NCI-H1105 treated with DMSO at 0.1 percent for 48 hours (cell line): ENCODE measurements at regions not wholly inside any gene's neighbourhood (a gene's known extent, or its start where the extent isn't known, plus 50 kb on each side); places are given as distances from the start of the nearest gene placed in this dataset.

Experiments
- DNase-seq: peaks from one replicate; lab custom pipeline; 2025; lab: John Stamatoyannopoulos, UW

DNA sequence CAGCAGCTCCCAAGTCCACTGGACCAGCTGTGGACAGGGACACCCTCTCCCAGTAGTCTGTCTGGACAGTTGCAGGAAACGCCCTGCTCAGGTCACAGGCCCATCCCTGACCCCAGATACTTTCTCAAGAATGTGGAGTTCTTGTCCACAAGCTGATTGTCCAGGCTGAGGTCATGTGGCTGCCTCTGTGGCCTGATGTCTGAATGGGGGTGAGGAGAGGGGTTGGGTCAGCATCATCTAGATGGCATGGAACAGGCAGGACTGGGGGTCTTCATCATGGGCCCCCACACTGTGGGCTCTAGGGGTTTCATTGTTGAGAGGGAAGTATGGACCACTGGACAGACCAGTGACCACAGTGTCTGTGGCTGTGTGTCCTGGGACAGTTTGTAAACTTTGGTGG lies 1015.0 kb downstream of the TBC1D22A start:
- DNase-seq, result no peak

DNA sequence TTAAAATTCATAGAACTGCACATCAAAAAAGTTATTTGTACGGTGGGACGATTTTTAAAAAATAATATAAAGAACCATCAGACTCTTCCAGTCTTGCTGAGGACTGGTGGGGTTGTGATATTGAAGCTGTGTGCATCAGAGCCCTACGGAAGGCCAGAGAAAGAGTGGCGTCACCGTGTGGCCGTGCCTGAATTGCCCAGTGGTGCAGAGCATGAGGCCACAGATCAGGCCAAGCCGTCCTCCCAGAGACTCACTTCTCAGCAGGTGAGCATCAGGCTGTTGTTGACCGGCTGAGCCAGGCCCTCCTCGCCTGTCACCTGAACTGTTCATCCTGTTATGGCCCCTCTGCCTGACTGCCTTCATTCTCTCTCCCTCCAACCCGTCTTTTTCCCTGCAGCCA lies 1013.9 kb downstream of the TBC1D22A start:
- DNase-seq, result no peak

DNA sequence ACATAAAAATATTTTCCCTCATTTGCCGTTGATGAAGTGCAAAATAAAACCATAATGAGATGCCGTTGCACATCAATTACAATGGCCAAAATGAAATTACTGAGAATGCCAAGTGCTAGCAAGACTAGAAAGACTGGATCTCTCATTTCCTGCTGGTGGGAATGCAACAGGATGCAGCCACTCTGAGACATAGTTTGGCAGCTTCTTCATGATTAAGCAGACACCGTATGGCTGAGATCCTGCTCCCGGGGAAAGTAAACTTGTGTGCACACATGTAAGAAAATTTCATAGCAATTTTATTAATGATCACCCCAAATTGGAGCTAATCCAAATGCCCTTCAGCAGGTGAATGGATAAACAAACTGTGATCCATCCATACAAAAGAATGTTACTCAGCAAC lies 1013.2 kb downstream of the TBC1D22A start:
- no peak for DNase-seq

DNA sequence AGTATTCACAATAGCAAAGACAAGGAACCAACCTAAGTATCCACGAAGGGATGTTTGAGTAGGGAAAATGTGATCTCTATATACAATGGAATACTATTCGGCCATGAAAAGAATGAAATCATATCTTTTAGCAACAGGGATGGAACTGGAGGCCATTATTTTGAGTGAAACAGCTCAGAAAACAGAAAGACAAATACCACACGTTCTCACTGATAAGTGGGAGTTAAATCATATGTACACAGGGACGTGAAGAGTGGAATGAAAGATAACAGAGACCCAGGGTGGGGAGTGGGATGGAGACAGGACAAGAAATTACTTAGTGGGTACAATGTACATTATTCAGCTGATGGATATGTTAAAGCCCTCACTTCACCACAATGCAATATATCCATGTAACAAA lies 1012.7 kb downstream of the TBC1D22A start:
- no peak for DNase-seq

DNA sequence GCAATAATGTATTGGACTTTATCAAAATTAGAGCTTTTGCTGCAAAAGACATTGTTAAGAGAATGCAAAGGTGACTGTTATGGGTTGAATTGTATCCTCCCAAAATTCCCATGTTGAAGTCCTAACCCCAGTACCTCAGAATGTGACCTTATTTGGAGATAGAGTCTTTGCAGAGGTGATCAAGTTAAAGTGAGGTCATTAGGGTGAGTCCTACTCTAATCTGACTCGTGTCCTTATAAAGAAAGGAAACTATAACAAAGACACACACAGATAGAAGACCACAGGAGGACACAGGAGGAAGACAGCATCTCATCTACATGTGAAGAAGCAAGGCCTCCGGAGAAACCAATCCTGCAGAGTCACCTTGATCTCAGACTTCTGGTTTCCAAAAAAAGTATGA lies 1011.2 kb downstream of the TBC1D22A start:
- DNase-seq, result no peak

DNA sequence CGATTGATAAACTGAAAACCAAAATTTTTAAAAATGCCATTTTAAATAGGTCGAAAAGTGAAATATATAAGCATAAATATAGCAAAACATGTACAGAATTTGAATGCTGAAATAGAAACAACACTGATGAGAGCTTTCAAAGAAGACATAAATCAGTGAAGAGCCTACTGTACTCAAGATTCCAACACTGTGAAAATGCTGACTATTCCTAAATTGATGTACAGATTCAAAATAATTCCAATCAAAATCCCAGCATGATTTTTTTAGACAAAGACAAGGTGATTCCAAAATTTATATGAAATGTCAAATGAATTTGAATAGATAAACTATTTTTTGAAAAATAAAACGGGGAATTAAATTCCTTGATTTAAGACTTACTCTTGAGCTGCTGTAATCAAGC lies 1010.4 kb downstream of the TBC1D22A start:
- DNase-seq, result no peak

DNA sequence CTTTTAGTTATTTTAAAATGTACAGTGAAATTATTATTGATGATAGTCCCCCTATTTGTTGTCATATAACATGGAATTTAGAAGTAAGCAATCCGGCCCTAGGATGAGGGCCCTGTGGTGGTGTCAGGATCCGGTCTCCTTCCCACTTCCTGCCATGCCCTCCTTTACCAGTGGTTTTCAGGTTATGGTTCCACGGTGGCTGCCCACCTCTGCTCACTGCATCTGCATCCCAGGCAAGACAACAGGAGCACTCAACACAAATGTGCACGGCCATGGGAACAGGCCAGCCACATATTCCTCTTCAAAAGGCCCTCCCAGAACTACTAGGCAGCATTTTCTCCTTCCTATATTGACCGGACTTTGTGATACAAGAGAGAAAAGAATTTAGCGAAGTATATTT lies 1007.2 kb downstream of the TBC1D22A start:
- DNase-seq, result no peak

DNA sequence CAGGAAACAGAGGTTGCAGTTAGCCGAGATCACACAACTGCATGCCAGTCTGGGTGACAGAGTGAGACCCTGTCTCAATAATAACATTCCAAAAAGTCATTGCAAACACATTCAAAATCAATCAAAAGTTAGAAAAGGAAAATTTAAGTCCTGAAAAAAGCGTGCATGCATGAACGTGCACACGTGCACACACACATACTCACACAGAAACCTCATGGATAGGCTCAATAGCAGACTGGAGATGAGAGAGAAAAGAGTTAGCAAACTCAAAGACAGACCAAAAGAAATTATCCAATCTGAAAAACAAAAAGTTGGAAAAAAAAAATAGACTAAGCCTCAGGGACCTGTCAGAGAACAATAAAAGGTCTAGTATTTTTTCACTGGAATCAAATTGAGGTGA lies 1005.6 kb downstream of the TBC1D22A start:
- DNase-seq, result no peak

DNA sequence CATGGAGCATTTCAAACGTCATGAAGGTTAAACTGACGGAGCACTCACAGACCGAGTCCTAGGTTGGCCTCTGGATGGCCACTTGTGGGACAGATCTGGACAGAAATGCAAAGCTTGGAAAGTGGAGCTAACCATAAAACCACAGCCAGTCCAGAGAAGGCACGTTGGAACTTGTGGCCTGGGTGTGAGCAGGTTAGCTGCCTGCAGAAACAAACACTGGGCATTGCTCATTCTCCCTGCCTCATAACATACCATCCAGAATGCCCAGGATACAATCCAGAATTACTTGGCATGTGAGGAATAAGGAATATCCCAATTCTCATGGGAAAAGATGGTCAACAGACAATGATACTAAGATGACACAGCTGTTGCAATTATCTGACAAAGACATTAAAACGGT lies 1005.0 kb downstream of the TBC1D22A start:
- DNase-seq, result no peak

DNA sequence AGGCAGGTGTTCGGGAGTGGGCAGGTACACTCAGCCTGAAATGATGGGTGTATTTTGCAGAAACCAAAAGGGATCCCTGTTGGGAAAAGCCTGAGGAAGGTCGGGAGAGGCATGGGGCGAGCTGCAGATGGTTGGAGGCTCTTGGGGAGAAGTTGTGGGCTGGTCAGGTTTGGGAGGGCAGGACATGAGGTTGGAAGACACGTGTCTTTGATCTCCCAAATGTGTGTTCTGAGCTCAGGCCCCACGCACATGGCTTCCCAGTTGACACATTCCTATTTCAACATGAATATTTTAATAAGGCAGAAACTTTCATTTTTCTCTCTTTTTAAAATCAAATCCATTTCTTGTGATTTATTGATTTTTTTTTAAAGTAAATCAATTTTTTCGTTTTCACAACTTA lies 1003.3 kb downstream of the TBC1D22A start:
- no peak for DNase-seq

DNA sequence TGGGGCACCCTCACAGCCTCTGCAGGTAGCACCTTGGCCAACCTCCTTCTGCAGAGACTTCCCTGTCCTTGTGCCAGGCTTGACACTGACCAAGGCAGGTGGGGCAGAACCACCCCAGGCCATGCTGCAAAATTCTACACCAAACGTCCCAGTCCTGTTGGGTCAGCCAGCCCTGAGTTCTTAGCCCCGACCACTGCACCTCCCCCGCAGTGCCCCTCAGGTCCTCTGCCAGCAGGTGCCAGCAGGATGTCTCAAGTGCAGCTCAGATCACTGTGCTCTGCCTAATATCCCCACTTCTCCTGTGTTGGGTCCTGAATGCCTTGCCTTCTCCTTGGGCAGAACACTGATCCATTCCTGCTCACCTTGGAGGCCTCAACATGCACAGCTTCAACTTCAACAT lies 999.7 kb downstream of the TBC1D22A start:
- no peak for DNase-seq

DNA sequence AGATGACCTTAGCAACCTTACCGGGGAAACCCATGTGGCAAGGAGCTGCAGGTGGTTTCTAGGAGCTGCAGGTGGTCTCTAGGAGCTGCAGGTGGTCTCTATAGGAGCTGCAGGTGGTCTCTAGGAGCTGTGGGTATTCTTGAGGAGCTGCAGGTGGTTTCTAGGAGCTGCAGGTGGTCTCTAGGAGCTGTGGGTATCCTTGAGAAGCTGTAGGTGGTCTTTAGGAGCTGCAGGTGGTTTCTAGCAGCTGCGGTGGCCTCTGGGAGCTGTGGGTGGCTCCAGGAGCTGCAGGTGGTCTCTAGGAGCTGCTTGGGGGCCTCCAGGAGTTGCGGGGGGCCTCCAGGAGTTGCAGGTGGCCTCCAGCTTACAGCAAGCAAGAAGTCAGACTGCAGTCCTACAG lies 997.5 kb downstream of the TBC1D22A start:
- no peak for DNase-seq

DNA sequence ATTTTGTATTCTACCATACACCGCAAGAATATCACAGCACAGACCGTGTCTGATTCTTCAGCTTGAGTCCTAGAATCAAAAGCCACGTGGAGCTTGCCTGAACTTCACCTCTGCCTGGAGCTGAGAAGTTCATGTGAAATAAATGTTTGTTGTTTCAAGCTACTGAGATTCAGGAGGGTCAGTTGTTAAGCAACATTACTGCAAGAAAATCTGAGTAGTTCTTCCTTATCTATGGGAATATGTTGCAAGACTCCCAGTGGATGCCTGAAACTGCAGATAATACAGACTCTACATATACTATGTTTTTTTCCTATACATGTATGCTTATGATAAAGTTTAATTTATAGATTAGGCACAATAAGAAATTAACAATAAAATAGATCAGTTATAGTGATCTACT lies 995.3 kb downstream of the TBC1D22A start:
- no peak for DNase-seq

DNA sequence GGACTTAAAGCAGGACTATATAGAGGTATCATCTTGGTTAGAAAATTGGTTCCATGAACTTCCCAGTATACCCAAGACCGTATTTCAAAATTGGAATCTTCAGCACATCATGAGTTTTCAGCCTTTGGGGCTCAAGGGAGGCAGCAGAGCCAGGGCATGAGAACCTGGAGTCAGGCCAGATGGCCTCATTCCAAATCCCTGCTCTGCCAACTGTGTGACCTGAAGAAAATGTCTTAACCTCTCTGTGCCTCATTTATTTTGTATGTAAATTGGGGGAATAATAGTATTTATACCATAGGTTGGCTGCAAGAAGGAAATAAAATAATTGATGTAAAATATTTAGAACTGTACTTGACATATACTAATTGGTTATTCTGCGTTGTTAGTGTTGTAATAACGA lies 987.6 kb downstream of the TBC1D22A start:
- peak; percentile 0 for DNase-seq

DNA sequence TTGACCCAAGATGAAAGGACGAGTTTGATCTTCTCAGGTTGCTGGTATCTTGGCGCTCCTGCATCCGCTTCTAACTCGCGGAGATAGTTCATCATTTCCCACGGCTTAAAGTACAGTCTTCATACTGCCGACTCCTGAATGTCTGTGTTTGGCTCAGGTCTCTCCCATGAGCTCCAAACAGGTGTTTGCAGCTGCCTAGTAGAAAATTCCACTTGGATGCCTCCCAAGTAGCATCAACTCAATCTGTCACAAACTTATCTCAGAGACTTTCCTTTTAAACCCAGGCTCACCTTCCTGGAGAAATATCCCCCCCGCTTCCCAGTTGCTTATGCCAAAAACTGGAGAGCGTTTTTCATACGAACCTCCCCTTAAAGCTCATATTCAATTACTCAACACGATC lies 986.5 kb downstream of the TBC1D22A start:
- DNase-seq, result peak; percentile 14

DNA sequence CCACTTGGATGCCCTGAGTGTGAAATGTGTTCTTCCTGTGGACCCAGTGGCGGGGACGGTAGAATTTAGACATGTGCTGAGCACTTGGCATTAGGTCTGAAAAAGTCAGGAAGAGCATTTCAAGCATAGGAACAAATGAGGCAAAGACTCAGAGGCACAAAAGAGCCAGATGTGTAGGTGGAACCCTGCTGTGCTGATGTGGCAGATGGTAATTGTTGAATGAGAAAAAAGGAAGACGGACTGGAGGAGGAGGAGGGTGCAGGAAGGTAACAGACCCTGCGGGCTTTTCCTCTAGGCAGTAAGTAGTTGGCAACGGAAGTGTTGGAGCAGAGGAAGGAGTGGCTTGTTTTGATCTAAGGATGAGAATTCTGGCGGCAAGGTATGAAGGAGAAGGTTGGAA lies 985.8 kb downstream of the TBC1D22A start:
- DNase-seq, result no peak

DNA sequence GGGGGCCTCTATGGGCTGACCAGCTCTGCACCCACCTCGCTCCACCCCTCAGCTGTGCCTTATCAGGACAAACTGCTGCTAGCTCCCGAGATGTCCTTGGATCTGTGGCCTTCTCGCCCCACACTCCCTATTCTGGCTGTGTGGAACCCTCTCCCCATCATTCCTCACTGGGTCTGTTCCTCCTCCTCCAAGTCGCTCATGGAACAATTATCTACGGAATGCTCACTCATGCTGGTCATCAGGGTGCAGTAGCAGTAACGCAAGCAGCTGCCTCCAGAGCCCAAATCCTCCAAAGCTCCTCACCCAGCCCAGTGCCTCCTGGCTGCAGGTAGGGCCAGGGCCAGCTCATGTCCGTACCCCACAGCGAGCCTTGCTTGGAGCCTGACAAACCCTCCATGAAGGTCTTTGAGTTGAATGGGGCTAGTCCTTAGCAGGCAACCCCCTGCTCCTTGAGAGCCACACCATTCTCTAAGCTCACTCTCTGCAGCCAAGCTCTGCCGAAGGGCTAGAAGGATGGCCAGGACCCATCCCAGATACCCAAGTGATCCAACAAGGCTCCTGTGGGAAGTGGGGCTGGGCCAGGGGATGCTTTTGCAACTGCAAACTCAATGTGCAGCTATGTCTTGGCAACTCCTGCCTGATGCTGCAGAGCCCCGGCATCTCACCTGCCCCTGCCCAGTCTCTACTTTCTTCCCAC lies 977.8 kb downstream of the TBC1D22A start:
- no peak for DNase-seq

DNA sequence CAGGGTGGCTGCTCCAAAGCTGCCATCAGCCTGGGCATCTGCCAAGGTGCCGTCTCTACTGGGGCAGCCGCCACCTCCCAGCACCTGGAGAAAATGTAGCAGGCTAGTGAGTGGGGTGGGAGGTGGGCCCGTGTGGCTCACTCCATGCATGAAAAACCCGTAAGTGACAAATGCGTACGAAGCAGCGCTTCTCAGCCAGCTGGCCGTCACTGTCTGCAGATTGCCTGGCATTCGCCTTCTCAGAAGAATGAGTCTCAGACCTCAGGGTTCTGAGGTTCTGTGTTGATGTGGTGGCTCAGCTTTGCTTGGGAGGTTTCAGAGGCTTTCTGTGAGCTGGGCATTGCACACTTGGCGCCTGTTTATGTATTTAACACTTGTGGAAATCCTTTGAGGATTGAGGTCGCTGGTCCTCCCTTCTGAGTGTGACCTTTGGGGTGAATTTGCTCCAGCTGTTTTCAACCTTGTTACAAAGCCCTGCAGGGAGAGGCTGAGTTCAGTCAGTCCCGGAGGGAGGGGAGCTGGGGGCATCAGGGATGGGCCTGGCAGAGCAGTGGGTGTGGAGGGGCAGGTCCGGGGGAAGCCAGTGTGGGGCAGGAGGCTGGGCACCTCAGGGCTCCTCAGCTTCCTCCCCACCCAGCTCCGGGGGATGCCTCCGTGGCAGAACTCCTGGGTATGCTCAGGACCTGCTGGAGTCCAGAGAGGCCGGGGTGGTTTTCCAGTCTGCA lies 977.0 kb downstream of the TBC1D22A start:
- no peak for DNase-seq

DNA sequence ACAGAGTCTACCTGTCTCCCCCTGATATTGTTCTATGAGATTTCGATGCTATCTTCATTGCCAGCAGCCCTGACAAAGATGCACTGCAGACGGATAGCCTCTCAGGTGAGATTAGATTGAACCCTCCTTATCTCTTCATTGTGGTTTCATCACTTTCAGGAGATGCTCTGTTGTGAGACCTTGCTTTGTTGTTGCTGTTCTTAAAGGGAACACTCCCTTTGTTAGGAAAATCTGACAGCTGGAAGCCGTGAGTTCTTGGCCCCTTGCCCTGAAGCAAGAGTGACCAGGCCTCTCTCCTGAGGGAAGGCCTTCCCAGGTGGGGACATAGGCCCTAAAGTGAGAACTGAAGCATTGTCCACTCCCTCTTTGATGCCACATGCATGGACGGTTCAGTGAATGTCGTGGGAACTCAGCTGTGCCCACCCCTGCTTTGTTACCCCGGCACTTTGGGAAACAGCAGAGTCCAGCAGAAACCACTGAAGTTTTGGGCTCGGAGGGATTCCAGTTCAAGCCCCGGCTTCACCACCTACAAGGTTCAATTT lies 976.1 kb downstream of the TBC1D22A start:
- no peak for DNase-seq

DNA sequence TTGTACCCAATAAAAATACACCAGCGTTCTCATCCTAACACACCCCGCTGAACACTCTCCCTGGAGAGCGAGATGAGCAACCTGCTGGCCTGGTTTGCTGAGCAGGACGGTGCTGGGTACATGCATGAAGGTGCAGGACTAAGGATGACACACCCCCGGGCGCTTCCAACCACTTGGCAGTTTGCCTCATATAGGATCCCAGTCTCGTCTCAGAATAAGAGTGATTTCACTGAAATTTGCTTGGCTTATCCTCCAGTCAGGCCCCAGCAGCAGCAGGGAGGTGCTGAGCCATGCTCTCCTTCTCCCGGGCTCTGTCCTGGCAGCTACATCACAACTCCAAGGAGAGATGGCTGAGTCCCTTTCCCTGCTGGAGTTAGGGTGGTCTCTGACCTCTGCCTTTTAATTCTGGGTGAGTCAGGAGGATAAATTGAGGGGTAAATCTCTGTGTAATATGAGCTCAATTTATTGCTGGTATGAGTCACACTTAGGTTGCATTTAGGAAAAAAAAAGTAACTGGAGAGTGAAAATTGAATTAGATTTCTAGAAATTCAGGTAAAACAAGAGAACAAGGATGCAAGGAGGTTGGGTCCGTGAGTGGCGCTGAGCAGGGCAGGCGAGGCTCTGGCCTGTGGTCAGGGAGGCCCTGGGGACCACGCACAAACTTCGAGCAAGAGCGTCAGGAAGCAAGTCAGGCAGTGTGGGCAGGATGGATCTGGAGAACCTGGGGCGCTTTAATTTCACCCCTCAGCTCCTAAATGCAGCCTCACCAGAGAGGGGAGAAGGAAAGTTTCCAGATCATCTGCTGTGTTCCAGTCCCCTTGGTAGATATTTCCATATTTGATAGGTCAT lies 974.0 kb downstream of the TBC1D22A start:
- DNase-seq, result no peak

DNA sequence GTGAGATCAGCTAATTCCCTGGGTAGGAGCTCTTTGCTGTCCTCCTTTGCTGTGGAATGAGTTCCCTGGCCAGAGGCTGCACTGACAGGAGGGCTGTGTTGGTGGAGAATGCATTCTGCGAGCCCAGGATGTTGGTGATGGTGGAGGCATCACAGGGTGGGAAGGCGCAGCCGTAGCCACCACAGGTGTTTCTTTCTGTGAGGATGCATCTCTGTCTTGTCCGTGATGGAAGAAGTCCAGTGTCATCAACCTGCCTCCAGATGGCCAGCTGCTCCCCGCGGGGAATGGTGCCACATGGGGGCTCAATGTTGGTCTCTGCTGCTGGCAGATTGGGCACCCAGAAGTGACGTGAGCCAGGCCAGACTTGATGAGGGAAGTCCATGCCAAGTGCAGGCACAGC lies 972.1 kb downstream of the TBC1D22A start:
- no peak for DNase-seq

DNA sequence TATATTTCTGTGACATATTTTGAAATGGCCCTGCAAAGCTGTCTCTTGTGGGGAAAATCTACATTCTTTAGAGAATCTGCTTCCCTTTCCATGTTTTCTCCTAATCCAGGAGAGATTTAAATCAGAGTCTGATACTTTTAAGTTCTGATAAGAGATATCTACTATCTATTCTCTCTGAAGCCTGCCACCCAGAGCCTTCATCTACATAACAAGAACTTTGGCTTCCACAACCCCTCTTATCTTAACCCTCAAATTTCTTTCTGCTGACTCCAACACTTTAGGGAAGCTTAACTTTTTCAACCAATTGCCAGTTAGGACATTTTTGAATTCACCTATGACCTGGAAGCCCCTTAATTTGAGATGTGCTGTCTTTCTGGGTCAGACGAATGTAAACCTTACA lies 965.2 kb downstream of the TBC1D22A start:
- no peak for DNase-seq

DNA sequence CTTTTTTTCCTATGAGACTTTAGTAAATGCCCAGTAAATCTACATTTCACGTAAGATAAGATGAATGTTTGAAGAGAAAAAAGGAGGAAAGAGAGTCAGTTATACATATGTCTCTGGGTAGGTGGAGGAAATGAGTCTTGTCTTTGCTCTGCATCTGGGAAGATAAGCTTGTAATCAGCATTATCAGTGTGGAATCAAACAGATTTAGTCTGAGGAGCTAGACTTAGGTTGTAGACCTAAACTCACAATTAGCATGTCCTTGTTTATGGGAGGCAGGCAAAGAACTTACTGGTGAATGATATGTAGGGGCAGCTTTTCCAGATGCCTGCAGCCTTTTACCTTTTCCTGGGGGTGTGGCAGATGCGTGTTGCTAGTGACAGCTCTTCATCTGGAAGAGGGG lies 962.3 kb downstream of the TBC1D22A start:
- DNase-seq, result no peak
